IPS-NIHi7 (cell line): ENCODE measurements at regions not wholly inside any gene's neighbourhood (a gene's known extent, or its start where the extent isn't known, plus 50 kb on each side); places are given as distances from the start of the nearest gene placed in this dataset.
"Not testable (repeated sequence)": the region's sequence is repeated elsewhere in the genome, so short reads cannot be mapped to it uniquely, and the experiment has no call there.

Experiments used
- DNase-seq: peaks from one replicate; pipeline ENCODE4 v3.0.0; 2012; ENCODE audit warnings: mixed read lengths; ENCODE audit errors: extremely low spot score

DNA sequence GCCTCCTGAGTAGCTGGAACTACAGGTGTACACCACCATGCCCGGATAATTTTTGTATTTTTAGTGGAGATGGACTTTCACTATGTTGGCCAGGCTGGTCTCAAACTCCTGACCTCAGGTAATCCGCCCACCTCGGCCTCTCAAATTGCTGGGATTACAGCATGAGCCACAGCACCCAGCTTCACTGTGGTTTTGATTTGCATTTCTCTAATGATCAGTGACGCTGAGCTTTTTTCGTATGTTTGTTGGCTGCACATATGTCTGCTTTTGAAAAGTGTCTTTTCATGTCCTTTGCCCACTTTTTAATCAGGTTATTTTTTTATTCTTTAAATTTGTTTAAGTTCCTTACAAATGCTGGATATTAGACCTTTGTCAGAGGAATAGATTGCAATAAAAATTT, 696.0 kb downstream of the ZBBX start:
- not testable (repeated sequence) for DNase-seq

DNA sequence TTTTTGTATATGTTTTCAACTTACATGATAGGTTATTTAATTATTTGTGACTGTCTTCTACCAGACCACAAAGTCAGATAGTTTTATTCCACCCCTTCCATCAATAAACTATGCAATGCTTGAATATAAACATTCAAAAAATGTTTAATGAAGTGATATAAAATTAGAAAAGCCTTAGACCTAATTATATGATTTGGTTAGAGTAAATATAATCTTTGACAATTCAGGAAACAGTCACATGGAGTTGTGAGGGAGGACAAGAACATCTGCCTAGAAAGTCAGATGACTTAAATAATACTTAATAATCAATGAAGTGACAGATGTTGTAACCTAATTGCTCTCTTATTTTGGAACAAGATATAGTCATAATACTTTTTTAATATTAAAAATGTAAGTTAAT, 710.3 kb downstream of the ZBBX start:
- no peak for DNase-seq

DNA sequence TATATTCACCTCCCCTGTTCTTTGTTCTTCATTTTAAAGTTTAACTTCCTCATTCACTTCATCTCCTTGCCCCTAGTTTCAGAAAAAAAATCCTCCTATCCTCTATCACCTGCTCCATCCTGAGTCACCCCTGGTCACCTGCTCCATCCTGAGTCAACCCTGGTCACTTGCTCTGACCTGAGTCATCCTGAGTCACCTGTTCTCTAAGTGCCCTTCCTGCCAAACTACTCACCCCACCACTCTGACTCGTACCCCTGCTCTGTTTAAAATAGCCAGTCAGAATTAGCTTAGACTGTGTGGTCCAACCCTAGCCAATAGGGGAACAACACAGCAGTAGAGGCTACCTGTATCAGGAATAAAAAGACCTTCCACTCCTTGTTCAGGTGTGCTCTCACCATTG, 716.9 kb downstream of the ZBBX start:
- DNase-seq: no peak

- DNase-seq: no peak
Measured at GRCh38 chr3:166661621-166662020, 718.5 kb downstream of the ZBBX start.

- DNase-seq: no peak
Measured at GRCh38 chr3:166660962-166661361, 719.1 kb downstream of the ZBBX start.

DNA sequence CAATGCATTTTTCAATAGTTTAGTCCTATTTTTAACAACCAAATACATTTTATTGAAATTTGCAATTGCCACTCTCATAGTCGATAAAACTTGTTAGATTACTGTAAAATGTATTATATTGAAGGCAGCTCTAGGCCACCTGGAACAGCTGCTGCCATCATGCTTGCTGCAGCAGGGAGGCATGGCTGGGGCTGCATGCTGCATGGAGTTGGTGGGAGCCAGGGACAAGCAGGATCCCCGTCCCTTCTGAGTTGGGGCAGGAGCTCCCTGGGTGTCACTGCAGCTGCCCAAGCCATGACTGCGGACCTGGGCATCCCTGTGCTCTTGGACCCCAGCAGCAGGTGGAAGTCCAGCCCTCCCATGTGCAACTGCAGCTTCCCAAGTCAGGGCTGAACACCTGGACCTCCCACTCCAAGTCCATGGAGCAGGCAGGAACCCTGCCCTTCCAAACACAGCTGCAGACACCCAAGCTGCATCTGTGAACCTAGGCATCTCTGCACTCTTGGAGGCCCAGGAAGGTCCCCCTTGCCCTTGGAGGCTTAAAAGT, 742.0 kb downstream of the ZBBX start:
- DNase-seq: no peak

DNA sequence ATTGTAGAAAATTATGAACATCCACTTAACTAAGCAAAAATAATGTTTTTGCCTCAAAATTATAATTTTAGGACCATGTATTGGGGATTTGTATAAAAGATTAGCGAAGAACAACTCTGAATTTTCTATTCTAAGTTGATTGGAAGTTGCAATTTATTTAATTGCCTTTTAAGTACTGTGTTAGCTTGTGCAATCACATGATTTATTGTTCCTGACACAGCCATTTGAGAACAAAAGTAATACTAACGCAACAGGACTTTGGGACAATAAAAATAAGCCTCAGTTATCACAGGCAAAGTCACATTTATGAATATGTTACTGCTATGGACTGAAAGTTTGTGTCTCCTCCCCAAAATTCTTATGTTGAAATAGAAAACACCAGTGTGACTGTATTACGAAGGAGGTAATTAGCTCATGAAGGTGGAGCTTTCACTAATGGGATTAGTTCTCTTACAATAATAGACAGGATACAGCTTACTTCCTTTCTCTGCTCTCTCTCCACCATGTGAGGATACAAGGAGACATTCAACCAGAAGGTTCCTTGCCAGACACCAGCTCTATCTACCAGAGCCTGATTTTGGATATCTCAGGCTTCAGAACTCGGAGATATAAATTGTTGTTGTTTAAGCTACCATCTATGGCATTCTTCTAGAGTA, 745.9 kb downstream of the ZBBX start:
- no peak for DNase-seq

DNA sequence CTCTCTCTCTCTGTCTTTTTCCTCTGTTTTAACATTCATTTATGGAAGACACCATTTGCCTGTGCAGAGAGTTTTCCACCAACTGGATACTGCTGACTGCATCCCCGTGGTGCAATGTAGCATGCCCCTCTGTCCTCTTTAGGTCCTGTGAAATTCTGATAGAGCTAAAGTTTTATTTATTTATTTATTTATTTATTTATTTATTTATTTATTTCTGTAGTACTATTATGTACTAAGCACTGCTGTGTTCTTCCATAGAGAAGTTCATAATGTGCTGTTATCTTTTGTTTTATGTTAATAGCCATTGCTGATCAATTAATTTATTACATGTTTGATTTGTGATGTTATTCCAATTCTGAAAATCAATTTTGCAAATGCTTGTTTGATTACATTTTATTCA, 749.9 kb downstream of the ZBBX start:
- DNase-seq: no peak

DNA sequence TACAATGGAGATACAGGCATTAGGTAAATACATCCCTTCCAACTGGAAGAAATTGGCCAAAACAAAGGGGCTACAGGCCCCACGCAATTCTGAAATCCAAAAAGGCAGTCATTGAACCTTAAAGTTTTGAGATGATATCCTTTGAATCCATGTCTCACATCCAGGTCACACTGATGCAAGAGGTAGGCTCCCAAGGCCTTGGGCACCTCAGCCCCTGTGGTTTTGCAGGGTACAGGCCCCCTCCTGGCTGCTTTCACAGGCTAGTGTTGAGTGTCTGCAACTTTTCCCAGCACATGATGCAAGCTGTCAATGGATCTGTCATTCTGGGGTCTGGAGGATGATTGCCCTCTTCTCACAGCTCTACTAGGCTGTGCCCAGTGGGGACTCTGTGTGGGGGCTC, 766.7 kb downstream of the ZBBX start:
- DNase-seq: no peak

- not testable (repeated sequence) for DNase-seq
Measured at GRCh38 chr3:166612761-166613160, 767.3 kb downstream of the ZBBX start.

GRCh38 chr3:166607933-166608521, 770.8 kb upstream of the BCHE start:
- DNase-seq: no peak

- DNase-seq: no peak
Measured at GRCh38 chr3:166606988-166607387, 769.8 kb upstream of the BCHE start.

DNA sequence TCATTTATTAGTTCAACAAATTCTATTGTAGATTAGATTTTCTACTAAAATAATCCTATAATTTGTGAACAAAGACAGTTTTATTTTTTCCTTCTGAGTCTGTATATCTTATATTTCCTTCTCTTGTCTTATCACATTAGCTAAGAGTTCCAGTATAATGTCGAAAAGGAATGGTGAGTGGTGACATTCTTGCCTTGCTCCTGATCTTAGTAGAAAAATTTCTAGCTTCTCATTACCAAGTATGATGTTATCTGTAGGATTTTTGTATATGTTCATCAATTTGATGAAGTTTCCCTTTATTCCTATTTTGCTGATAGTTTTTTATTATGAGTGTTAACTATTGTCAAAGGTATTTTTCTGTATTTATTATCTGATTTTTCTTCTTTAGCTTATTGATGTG, 756.6 kb upstream of the BCHE start:
- DNase-seq: no peak

DNA sequence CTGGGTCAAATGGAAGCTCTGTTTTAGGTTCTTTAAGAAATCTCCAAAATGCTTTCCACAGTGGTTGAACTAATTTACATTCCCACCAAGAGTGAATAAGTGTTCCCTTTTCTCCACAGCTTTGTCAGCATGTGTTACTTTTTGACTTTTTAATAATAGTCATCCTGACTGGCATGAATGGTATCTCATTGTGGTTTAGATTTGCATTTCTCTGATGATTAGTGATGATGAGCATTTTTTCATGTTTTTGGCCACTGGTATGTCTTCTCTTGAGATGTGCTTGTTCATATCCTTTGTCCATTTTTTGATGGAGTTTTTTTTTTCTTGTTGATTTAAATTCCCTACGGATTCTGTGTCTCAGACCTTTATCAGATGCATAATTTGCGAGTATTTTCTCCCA, 745.0 kb upstream of the BCHE start:
- DNase-seq: no peak

- no peak for DNase-seq
Measured at GRCh38 chr3:166580561-166580960, 743.3 kb upstream of the BCHE start.

GRCh38 chr3:166575161-166575560, 737.9 kb upstream of the BCHE start:
- no peak for DNase-seq

DNA sequence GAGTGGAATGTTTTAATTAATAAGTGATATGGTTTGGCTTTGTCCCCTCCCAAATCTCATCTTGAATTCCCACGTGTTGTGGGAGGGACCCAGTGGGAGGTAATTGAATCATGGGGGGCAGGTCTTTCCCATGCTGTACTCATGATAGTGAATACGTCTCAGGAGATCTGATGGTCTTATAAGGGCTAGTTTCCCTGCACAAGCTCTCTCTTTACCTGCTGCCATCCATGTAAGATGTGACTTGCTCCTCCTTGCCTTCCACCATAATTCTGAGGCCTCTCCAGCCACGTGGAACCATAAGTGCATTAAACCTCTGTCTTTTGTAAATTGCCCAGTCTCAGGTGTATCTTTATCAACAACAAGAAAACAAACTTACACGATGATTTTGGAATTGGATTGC, 734.5 kb upstream of the BCHE start:
- DNase-seq: not testable (repeated sequence)

GRCh38 chr3:166570102-166570501, 732.9 kb upstream of the BCHE start:
- DNase-seq: no peak

DNA sequence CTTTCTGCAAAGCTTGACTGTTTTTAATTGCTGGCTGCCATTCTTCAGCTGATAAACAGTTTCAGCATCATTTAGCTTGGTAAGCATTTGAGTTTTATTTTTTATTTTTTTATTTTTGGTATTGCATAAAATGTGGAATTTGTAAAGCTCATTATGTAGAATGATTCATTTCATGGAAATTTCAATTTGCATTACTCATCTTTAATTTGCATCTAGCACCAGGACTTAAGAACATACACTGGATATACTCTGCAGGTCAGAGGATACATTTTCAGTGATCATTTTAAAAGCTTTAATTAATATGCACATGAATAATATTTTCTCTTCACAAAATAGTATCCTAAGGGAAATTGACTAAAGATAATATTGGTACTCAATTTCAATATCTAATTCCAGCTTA, 732.4 kb upstream of the BCHE start:
- no peak for DNase-seq

GRCh38 chr3:166560253-166560652, 723.0 kb upstream of the BCHE start:
- no peak for DNase-seq

DNA sequence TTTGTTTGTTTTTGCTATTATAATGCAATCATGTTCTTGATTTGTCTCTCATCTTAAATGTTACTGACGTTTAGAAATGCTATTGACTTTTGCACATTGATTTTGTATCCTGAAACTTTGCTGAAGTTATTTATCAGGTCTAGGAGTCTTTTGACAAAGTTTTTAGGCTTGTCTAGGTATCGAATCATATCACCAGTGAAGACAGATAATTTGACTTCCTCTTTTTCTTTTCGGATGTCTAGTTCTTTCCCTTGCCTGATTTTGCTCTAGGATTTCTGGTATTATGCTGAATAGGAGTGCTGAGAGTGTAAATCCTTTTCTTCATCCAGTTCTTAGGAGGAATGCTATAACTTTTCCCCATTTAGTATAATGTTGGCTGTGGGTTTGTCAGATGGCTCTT, 719.7 kb upstream of the BCHE start:
- no peak for DNase-seq

DNA sequence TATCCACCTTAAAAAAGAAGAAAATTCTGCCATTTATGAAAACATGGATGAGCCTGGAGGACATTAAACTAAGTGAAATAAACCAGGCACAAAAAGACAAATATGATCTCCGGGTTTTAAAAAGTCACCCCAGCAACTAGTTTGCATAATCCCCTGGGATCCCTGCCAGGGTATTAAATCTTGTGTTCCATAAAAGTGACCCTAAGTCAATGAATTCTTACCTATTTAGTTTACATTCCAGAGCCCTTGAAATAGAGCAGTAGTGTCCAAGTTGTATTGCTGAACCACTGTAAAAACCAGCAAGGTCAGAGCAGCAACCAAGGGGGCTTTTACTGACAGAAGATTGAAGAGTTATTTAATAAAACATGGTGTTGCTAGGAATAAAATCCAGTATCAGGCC, 716.8 kb upstream of the BCHE start:
- DNase-seq: no peak

DNA sequence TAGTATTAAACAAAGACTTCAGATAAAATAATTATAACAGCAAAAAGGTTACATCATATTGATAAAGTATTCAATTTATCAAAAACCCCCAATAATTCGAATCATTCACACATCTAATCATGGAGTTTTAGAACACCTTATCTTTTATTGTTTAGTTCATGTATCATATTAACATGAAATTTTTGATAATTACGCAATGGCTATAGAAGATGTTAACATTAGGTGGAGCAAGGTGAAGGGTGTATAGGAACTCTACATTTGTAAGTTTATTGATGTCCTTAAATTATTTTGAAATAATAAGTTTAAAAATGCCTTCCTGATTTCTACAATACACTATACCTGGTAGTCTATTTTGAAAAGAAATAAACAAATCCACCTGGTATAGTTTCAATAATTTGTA, 696.5 kb upstream of the BCHE start:
- DNase-seq: no peak

GRCh38 chr3:166531730-166532129, 694.5 kb upstream of the BCHE start:
- DNase-seq: no peak
